Endodermal cell (in vitro differentiated cells): ENCODE measurements at regions not wholly inside any gene's neighbourhood (a gene's known extent, or its start where the extent isn't known, plus 50 kb on each side); places are given as distances from the start of the nearest gene placed in this dataset.

Experiments
- DNase-seq: peaks from one replicate; pipeline ENCODE4 v3.0.0-alpha.2; 2017
- H3K27ac ChIP-seq: 2 replicates; pipeline ENCODE4 v1.5.1; 2013; ENCODE audit warnings: mild to moderate bottlenecking, low read depth, low read length, moderate library complexity
- H3K27me3 ChIP-seq: 2 replicates; pipeline ENCODE4 v1.6.1; 2013; ENCODE audit warnings: mild to moderate bottlenecking, low read length, moderate library complexity; ENCODE audit not compliant: insufficient read depth, control insufficient read depth, poor library complexity, severe bottlenecking
- H3K36me3 ChIP-seq: 2 replicates; pipeline ENCODE4 v1.7.0; 2013; ENCODE audit warnings: mild to moderate bottlenecking, low read length, moderate library complexity; ENCODE audit not compliant: control insufficient read depth, insufficient read depth
- H3K4me1 ChIP-seq: one replicate; pipeline ENCODE4 v1.7.0; 2013; ENCODE audit warnings: low read length; ENCODE audit not compliant: control insufficient read depth, insufficient read depth
- H3K4me3 ChIP-seq: 2 replicates; pipeline ENCODE4 v1.5.1; 2013; ENCODE audit warnings: mild to moderate bottlenecking, low read length, moderate library complexity
- H3K9ac ChIP-seq: 2 replicates; pipeline ENCODE4 v1.6.1; 2013; ENCODE audit warnings: mild to moderate bottlenecking, low read length, moderate library complexity; ENCODE audit not compliant: poor library complexity, severe bottlenecking; ENCODE audit errors: extremely low read depth
- H3K9me3 ChIP-seq: 2 replicates; pipeline ENCODE4 v1.6.1; 2013; ENCODE audit warnings: mild to moderate bottlenecking, low read length, moderate library complexity; ENCODE audit not compliant: control insufficient read depth
- H3K27ac Mint-ChIP-seq: 2 replicates; pipeline ENCODE4 v1.8.0; 2020; ENCODE audit warnings: mixed read lengths
- H3K27me3 Mint-ChIP-seq: 2 replicates; pipeline ENCODE4 v1.8.0; 2021; ENCODE audit warnings: mild to moderate bottlenecking, mixed read lengths; ENCODE audit not compliant: insufficient read depth
- H3K36me3 Mint-ChIP-seq: 2 replicates; pipeline ENCODE4 v1.8.0; 2020; ENCODE audit warnings: low read depth, mixed read lengths
- H3K4me1 Mint-ChIP-seq: 2 replicates; pipeline ENCODE4 v1.8.0; 2020; ENCODE audit warnings: mixed read lengths
- H3K4me3 Mint-ChIP-seq: 2 replicates; pipeline ENCODE4 v1.8.0; 2020; ENCODE audit warnings: mild to moderate bottlenecking, moderate library complexity, mixed read lengths
- H3K9me3 Mint-ChIP-seq: 2 replicates; pipeline ENCODE4 v1.8.0; 2020; ENCODE audit warnings: mild to moderate bottlenecking, mixed read lengths
- CTCF ChIP-seq: fragments of 200-600 bp; sonication (generic); conservative IDR thresholded peaks from 2 replicates; pipeline ENCODE4 v1.5.0; 2021; ENCODE audit warnings: antibody characterized with exemption, mild to moderate bottlenecking
- WGBS, 2 experiments: methylation state at CpG; one replicate each; pipeline versions ENCODE4 v1.1.5 to v1.1.7; 2013; ENCODE audit warnings: missing lambda C conversion rate in 2 of 2, mixed read lengths in 1 of 2; ENCODE audit not compliant: insufficient coverage in 1 of 2, insufficient read length in 1 of 2; 5-methylcytosine and 5-hydroxymethylcytosine counted together

- H3K27ac Mint-ChIP-seq: no peak overlapping the region
- Histone ChIP-seq H3K9ac (no peak overlapping the region), H3K36me3 (no peaks in the 10 kb centered on the region), H3K9me3 (peaks cover 15% of the 10 kb centered on the region), H3K27ac (no peak overlapping the region), H3K4me1 (no peaks in the 10 kb centered on the region), H3K4me3 (no peak overlapping the region), H3K27me3 (peaks cover 14% of the 10 kb centered on the region)
- no peak for TF ChIP-seq CTCF
- H3K9me3 Mint-ChIP-seq: peaks cover 15% of the 10 kb centered on the region
- H3K36me3 Mint-ChIP-seq: no peaks in the 10 kb centered on the region
- DNase-seq: no peak
- peaks cover 5% of the 10 kb centered on the region for H3K27me3 Mint-ChIP-seq
- H3K4me3 Mint-ChIP-seq: no peak overlapping the region
- H3K4me1 Mint-ChIP-seq: no peaks in the 10 kb centered on the region
These were observed 422.1 kb downstream of the PAX1 start for GRCh38 chr20:22127587-22127986.

GRCh38 chr20:22106308-22106938 lies 401.0 kb downstream of the PAX1 start:
- Mint-ChIP-seq H3K4me3 (no peak overlapping the region), H3K27me3 (peaks cover 13% of the 10 kb centered on the region), H3K4me1 (peaks cover 17% of the 10 kb centered on the region), H3K9me3 (no peaks in the 10 kb centered on the region), H3K36me3 (no peaks in the 10 kb centered on the region), H3K27ac (no peak overlapping the region)
- H3K9me3 ChIP-seq: no peaks in the 10 kb centered on the region
- H3K4me3 ChIP-seq: no peak overlapping the region
- 90 to 100% methylated on average over 2 to 3 of the region's 3 CpGs for WGBS, 2 experiments
- DNase-seq: peak; percentile 52
- H3K27me3 ChIP-seq: peaks cover 22% of the 10 kb centered on the region
- no peaks in the 10 kb centered on the region for H3K36me3 ChIP-seq
- peaks cover 18% of the 10 kb centered on the region for H3K4me1 ChIP-seq
- no peak overlapping the region for H3K9ac ChIP-seq
- H3K27ac ChIP-seq: no peak overlapping the region
- peak; percentile 96 for TF ChIP-seq CTCF

- 89% methylated on average over 3 of the region's 3 CpGs for WGBS, 2 experiments
- no peak for TF ChIP-seq CTCF
- no peaks in the 10 kb centered on the region for H3K9me3 Mint-ChIP-seq
These were observed 396.1 kb downstream of the PAX1 start for GRCh38 chr20:22101606-22102005.

More at GRCh38 chr20:22101606-22102005, 396.1 kb downstream of the PAX1 start:
- H3K36me3 Mint-ChIP-seq: no peaks in the 10 kb centered on the region
- H3K4me1 ChIP-seq: peaks cover 18% of the 10 kb centered on the region
- H3K4me3 Mint-ChIP-seq: no peak overlapping the region
- H3K4me3 ChIP-seq: no peak overlapping the region
- peaks cover 3% of the 10 kb centered on the region for H3K27me3 Mint-ChIP-seq
- H3K4me1 Mint-ChIP-seq: peaks cover 17% of the 10 kb centered on the region
- no peak overlapping the region for H3K9ac ChIP-seq
- no peak overlapping the region for H3K27ac Mint-ChIP-seq
- no peaks in the 10 kb centered on the region for H3K9me3 ChIP-seq
- no peak overlapping the region for H3K27ac ChIP-seq
- no peak for DNase-seq
- H3K36me3 ChIP-seq: no peaks in the 10 kb centered on the region
- no peaks in the 10 kb centered on the region for H3K27me3 ChIP-seq
